GM23248 (cell line): ENCODE measurements at regions not wholly inside any gene's neighbourhood (a gene's known extent, or its start where the extent isn't known, plus 50 kb on each side); places are given as distances from the start of the nearest gene placed in this dataset.

Source experiments
- EZH2 ChIP-seq: fragments of 200-600 bp; sonication (generic); IDR thresholded peaks from 2 replicates; pipeline ENCODE4 v1.6.1; 2018; ENCODE audit warnings: antibody characterized with exemption, mild to moderate bottlenecking; ENCODE audit not compliant: insufficient read depth, poor library complexity, severe bottlenecking
- EZH2phosphoT487 ChIP-seq: fragments of 200-600 bp; sonication (generic); IDR thresholded peaks from 2 replicates; pipeline ENCODE4 v1.6.1; 2018; ENCODE audit warnings: antibody characterized with exemption, moderate library complexity, mild to moderate bottlenecking, low read depth; ENCODE audit not compliant: insufficient read depth

- TF ChIP-seq EZH2phosphoT487 (no peak), EZH2 (no peak)
These were observed 60.3 kb downstream of the MYCN start for GRCh38 chr2:16000642-16001041.
